NT2/D1 (cell line): ENCODE measurements at regions not wholly inside any gene's neighbourhood (a gene's known extent, or its start where the extent isn't known, plus 50 kb on each side); places are given as distances from the start of the nearest gene placed in this dataset.
A peak's percentile ranks its signal among the peaks of the same experiment; 100 is the strongest.

Experiments used
- DNase-seq: peaks from one replicate; pipeline ENCODE4 v3.0.0-alpha.2; 2011; ENCODE audit warnings: low read depth, low spot score
- H3K27me3 ChIP-seq: 2 replicates; pipeline ENCODE4 v1.6.0; 2011; ENCODE audit warnings: mild to moderate bottlenecking; ENCODE audit not compliant: insufficient read length, insufficient read depth
- H3K36me3 ChIP-seq: 2 replicates; pipeline ENCODE4 v1.6.1; 2011; ENCODE audit warnings: mild to moderate bottlenecking, low read length, mixed read lengths; ENCODE audit not compliant: insufficient read depth, insufficient read length
- H3K4me1 ChIP-seq: 2 replicates; pipeline ENCODE4 v1.5.1; 2011; ENCODE audit not compliant: insufficient read depth, insufficient read length
- H3K4me3 ChIP-seq: 2 replicates; pipeline ENCODE4 v1.5.1; 2011; ENCODE audit warnings: low read depth; ENCODE audit not compliant: insufficient read length
- H3K9ac ChIP-seq: 2 replicates; pipeline ENCODE4 v1.6.0; 2011; ENCODE audit warnings: low read depth; ENCODE audit not compliant: insufficient read length
- H3K9me3 ChIP-seq: 2 replicates; pipeline ENCODE4 v1.5.1; 2011; ENCODE audit warnings: mild to moderate bottlenecking, low read length; ENCODE audit not compliant: insufficient read depth
- SUZ12 ChIP-seq: IDR thresholded peaks from 2 replicates; pipeline ENCODE4 v1.6.1; 2011; ENCODE audit not compliant: insufficient read length, insufficient read depth; ENCODE audit errors: extremely low read depth
- YY1 ChIP-seq: IDR thresholded peaks from 2 replicates; pipeline ENCODE4 v1.6.1; 2011; ENCODE audit not compliant: insufficient read length, insufficient read depth
- ZNF274 ChIP-seq: IDR thresholded peaks from 2 replicates; pipeline ENCODE4 v1.6.1; 2011; ENCODE audit warnings: mild to moderate bottlenecking, low read depth, low read length

- Histone ChIP-seq H3K27me3 (no peaks in the 10 kb centered on the region), H3K4me1 (no peaks in the 10 kb centered on the region), H3K9ac (no peak overlapping the region), H3K9me3 (no peaks in the 10 kb centered on the region), H3K36me3 (no peaks in the 10 kb centered on the region), H3K4me3 (no peak overlapping the region)
- no peak for DNase-seq
- TF ChIP-seq SUZ12 (no peak), YY1 (no peak), ZNF274 (no peak)
These were observed 80.4 kb upstream of the CDH6 start for GRCh38 chr5:31113101-31113500.

- TF ChIP-seq SUZ12 (no peak), YY1 (no peak), ZNF274 (no peak)
- no peaks in the 10 kb centered on the region for H3K9me3 ChIP-seq
- no peaks in the 10 kb centered on the region for H3K27me3 ChIP-seq
- no peak overlapping the region for H3K4me3 ChIP-seq
- H3K4me1 ChIP-seq, result no peaks in the 10 kb centered on the region
- DNase-seq, result peak; percentile 28
- no peaks in the 10 kb centered on the region for H3K36me3 ChIP-seq
- no peak overlapping the region for H3K9ac ChIP-seq
These were observed 86.4 kb upstream of the CDH6 start for GRCh38 chr5:31107091-31107518.

GRCh38 chr5:31106691-31107090 lies 86.8 kb upstream of the CDH6 start:
- TF ChIP-seq ZNF274 (no peak), YY1 (no peak), SUZ12 (no peak)
- Histone ChIP-seq H3K9ac (no peak overlapping the region), H3K4me1 (no peaks in the 10 kb centered on the region), H3K27me3 (no peaks in the 10 kb centered on the region), H3K4me3 (no peak overlapping the region), H3K9me3 (no peaks in the 10 kb centered on the region), H3K36me3 (no peaks in the 10 kb centered on the region)
- DNase-seq, result peak; percentile 18

GRCh38 chr5:31106278-31106677 lies 87.2 kb upstream of the CDH6 start:
- Histone ChIP-seq H3K4me3 (no peak overlapping the region), H3K9ac (no peak overlapping the region), H3K27me3 (no peaks in the 10 kb centered on the region), H3K9me3 (no peaks in the 10 kb centered on the region), H3K4me1 (no peaks in the 10 kb centered on the region), H3K36me3 (no peaks in the 10 kb centered on the region)
- no peak for DNase-seq
- TF ChIP-seq SUZ12, result no peak

- H3K9ac ChIP-seq, result no peak overlapping the region
- H3K36me3 ChIP-seq, result no peaks in the 10 kb centered on the region
- no peaks in the 10 kb centered on the region for H3K9me3 ChIP-seq
- no peak for TF ChIP-seq YY1
- no peak for TF ChIP-seq ZNF274
- no peak for TF ChIP-seq SUZ12
- H3K27me3 ChIP-seq, result no peaks in the 10 kb centered on the region
- DNase-seq, result no peak
- no peak overlapping the region for H3K4me3 ChIP-seq
- H3K4me1 ChIP-seq, result no peaks in the 10 kb centered on the region
These were observed 88.7 kb upstream of the CDH6 start for GRCh38 chr5:31104775-31105174.

GRCh38 chr5:31100781-31101310 lies 92.6 kb upstream of the CDH6 start:
- Histone ChIP-seq H3K9ac (no peak overlapping the region), H3K4me3 (no peak overlapping the region), H3K4me1 (no peaks in the 10 kb centered on the region), H3K27me3 (no peaks in the 10 kb centered on the region), H3K36me3 (no peaks in the 10 kb centered on the region), H3K9me3 (no peaks in the 10 kb centered on the region)
- DNase-seq, result no peak
- no peak for TF ChIP-seq YY1
- no peak for TF ChIP-seq SUZ12
- no peak for TF ChIP-seq ZNF274

GRCh38 chr5:31100047-31100575 lies 93.4 kb upstream of the CDH6 start:
- Histone ChIP-seq H3K4me3 (no peak overlapping the region), H3K9ac (no peak overlapping the region), H3K4me1 (no peaks in the 10 kb centered on the region), H3K27me3 (no peaks in the 10 kb centered on the region), H3K9me3 (no peaks in the 10 kb centered on the region), H3K36me3 (no peaks in the 10 kb centered on the region)
- DNase-seq, result no peak
- TF ChIP-seq ZNF274 (no peak), SUZ12 (no peak), YY1 (no peak)
